ENCODE measurements at regions not wholly inside any gene's neighbourhood (a gene's known extent, or its start where the extent isn't known, plus 50 kb on each side); places are given as distances from the start of the nearest gene placed in this dataset.
"Not testable (repeated sequence)": the region's sequence is repeated elsewhere in the genome, so short reads cannot be mapped to it uniquely, and the experiment has no call there.

- TF ChIP-seq CTCF (IDR thresholded peaks at IDR 0.05; ENCODE audit: low read depth, low read length, missing control alignments), result no peak
- H3K4me3 ChIP-seq (ENCODE audit: low read depth, low read length), result no peak overlapping the region
- no peak for DNase-seq (ENCODE audit: low read depth)
Measured at GRCh38 chr13:50654331-50654730, 189.2 kb downstream of the DLEU7 start.

DNA sequence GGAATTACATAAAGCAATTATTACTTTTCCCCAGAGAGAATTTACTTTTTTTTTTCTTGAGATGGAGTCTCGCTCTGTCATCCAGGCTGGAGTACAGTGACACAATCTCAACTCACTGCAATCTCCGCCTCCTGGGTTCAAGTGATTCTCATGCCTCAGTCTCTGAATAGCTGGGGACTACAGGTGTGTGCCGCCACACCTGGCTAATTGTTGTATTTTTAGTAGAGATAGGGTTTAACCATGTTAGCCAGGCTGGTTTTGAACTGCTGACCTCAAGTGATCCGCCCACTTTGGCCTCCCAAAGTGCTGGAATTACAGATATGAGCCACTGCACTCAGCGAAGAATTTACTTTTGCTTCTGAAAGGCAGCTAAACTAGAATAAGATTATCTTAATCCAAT, 181.6 kb downstream of the DLEU7 start:
- not testable (repeated sequence) for DNase-seq (ENCODE audit: low read depth); H3K4me3 ChIP-seq (ENCODE audit: low read depth, low read length)

GRCh38 chr13:50664951-50665350, 178.5 kb downstream of the DLEU7 start:
- no peak overlapping the region for H3K4me3 ChIP-seq (ENCODE audit: low read depth, low read length)
- TF ChIP-seq CTCF (IDR thresholded peaks at IDR 0.05; ENCODE audit: low read depth, low read length, missing control alignments), result no peak
- no peak for DNase-seq (ENCODE audit: low read depth)

GRCh38 chr13:50668049-50668448, 175.4 kb downstream of the DLEU7 start:
- DNase-seq (ENCODE audit: low read depth), result no peak
- H3K4me3 ChIP-seq (ENCODE audit: low read depth, low read length), result no peak overlapping the region
- no peak for TF ChIP-seq CTCF (IDR thresholded peaks at IDR 0.05; ENCODE audit: low read depth, low read length, missing control alignments)

GRCh38 chr13:50668691-50669271, 174.7 kb downstream of the DLEU7 start:
- TF ChIP-seq CTCF (IDR thresholded peaks at IDR 0.05; ENCODE audit: low read depth, low read length, missing control alignments), result no peak
- H3K4me3 ChIP-seq (ENCODE audit: low read depth, low read length), result no peak overlapping the region

GRCh38 chr13:50670272-50670671, 173.2 kb downstream of the DLEU7 start:
- no peak for TF ChIP-seq CTCF (IDR thresholded peaks at IDR 0.05; ENCODE audit: low read depth, low read length, missing control alignments)
- no peak overlapping the region for H3K4me3 ChIP-seq (ENCODE audit: low read depth, low read length)
- DNase-seq (ENCODE audit: low read depth), result no peak

More at GRCh38 chr13:50668691-50669271, 174.7 kb downstream of the DLEU7 start:
- no peak for DNase-seq (ENCODE audit: low read depth)

DNA sequence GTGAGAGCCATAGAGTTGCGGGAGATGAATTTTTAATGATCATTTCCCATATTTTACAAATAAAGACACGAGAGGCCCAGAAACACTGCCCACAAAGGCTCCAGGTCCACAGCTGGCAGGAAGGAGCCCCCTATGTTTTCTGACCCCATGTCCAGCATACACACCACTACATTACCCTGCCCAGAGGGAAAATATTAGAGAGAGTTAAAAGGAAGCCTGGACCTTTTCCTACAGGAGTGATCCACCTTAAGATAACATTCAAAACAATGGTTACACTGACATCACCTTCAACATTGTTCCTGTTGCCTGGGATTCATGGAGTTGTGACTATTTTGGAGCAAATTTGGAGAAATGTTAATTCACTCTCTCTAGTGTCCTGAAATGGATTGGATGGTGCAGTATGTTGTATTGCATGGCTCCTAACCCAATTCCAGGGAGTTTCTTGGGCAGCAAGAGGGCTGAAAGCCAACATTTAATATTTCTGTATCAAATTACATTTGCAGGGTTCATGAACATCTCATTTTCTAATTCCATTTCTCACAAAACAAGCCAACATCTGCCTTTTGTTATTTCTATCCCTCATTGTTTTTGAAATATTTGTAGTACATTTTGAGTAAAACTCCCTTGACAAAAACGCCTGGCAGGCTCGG, 172.5 kb downstream of the DLEU7 start:
- no peak overlapping the region for H3K4me3 ChIP-seq (ENCODE audit: low read depth, low read length)
- DNase-seq (ENCODE audit: low read depth), result no peak

More for the DNA sequence above, 172.5 kb downstream of the DLEU7 start:
- TF ChIP-seq CTCF (IDR thresholded peaks at IDR 0.05; ENCODE audit: low read depth, low read length, missing control alignments), result no peak

Data from GM12864 (cell line).